Lower lobe of right lung (tissue), 2 donors: ENCODE measurements at regions not wholly inside any gene's neighbourhood (a gene's known extent, or its start where the extent isn't known, plus 50 kb on each side); places are given as distances from the start of the nearest gene placed in this dataset.
A peak's percentile ranks its signal among the peaks of the same experiment; 100 is the strongest.
"Not testable (repeated sequence)": the region's sequence is repeated elsewhere in the genome, so short reads cannot be mapped to it uniquely, and the experiment has no call there.

Experiments used
- ATAC-seq, 2 donors: fragments of 200-7000 bp; cut with Tn5 transposase; one replicate each; pipeline ENCODE4 v1.9.1; 2020 to 2022; ENCODE audit warnings: mild to moderate bottlenecking in 2 of 2, moderate library complexity in 2 of 2
- DNase-seq: peaks from one replicate; pipeline ENCODE4 v3.0.0-alpha.2; 2020
- H3K27ac ChIP-seq: fragments of 200-600 bp; one replicate; pipeline ENCODE4 v1.8.0; 2022
- H3K27me3 ChIP-seq: fragments of 200-600 bp; one replicate; pipeline ENCODE4 v1.8.0; 2022; ENCODE audit warnings: low read depth
- H3K36me3 ChIP-seq: fragments of 200-600 bp; one replicate; pipeline ENCODE4 v1.8.0; 2022; ENCODE audit warnings: mild to moderate bottlenecking
- H3K4me1 ChIP-seq: fragments of 200-600 bp; one replicate; pipeline ENCODE4 v1.8.0; 2022
- H3K4me3 ChIP-seq: fragments of 200-600 bp; one replicate; pipeline ENCODE4 v1.8.0; 2022; ENCODE audit warnings: mild to moderate bottlenecking
- H3K9me3 ChIP-seq: fragments of 200-600 bp; one replicate; pipeline ENCODE4 v1.8.0; 2022
- CTCF ChIP-seq: fragments of 200-600 bp; IDR thresholded peaks from one replicate; pipeline ENCODE4 v1.8.0; 2022; ENCODE audit warnings: antibody characterized with exemption, mild to moderate bottlenecking
- intact Hi-C: fragments of 100-400 bp; cut with DNase I; formaldehyde crosslinking; loops from one replicate; pipeline ENCODE4 v1.11.0; 2022
- donor health status: DM: no; HTN: yes; CAD: no; lungs with severe emphysema.

GRCh38 chr6:12624142-12624837 lies 92.3 kb upstream of the PHACTR1 start:
- TF ChIP-seq CTCF = no peak
- intact Hi-C loops = no loop called here
- Histone ChIP-seq H3K36me3 (no peaks in the 10 kb centered on the region), H3K9me3 (no peaks in the 10 kb centered on the region), H3K27ac (no peak overlapping the region), H3K4me3 (no peak overlapping the region), H3K4me1 (no peaks in the 10 kb centered on the region), H3K27me3 (no peaks in the 10 kb centered on the region)
- ATAC-seq (no peak), DNase-seq (no peak)

- Histone ChIP-seq H3K27ac (no peak overlapping the region), H3K36me3 (no peaks in the 10 kb centered on the region), H3K9me3 (no peaks in the 10 kb centered on the region), H3K4me3 (no peak overlapping the region), H3K27me3 (no peaks in the 10 kb centered on the region), H3K4me1 (no peaks in the 10 kb centered on the region)
- no peak for DNase-seq
- intact Hi-C loops = no loop called here
- ATAC-seq = no peak
- TF ChIP-seq CTCF = no peak
These were observed 89.5 kb upstream of the PHACTR1 start for GRCh38 chr6:12627053-12627452.

- H3K4me1 ChIP-seq = no peaks in the 10 kb centered on the region
- no peak for DNase-seq
- intact Hi-C loops = no loop called here
- H3K4me3 ChIP-seq = no peak overlapping the region
- H3K27me3 ChIP-seq = no peaks in the 10 kb centered on the region
- no peaks in the 10 kb centered on the region for H3K9me3 ChIP-seq
- H3K36me3 ChIP-seq = no peaks in the 10 kb centered on the region
- H3K27ac ChIP-seq = no peak overlapping the region
- no peak for TF ChIP-seq CTCF
- no peak for ATAC-seq
These were observed 88.2 kb upstream of the PHACTR1 start for GRCh38 chr6:12628327-12628726.

- H3K27me3 ChIP-seq, intact Hi-C loops, ATAC-seq: not testable (repeated sequence)
These were observed 82.8 kb upstream of the PHACTR1 start for GRCh38 chr6:12633746-12634145.

GRCh38 chr6:12635375-12635774 lies 81.2 kb upstream of the PHACTR1 start:
- Histone ChIP-seq H3K27ac (no peak overlapping the region), H3K36me3 (no peaks in the 10 kb centered on the region), H3K27me3 (no peaks in the 10 kb centered on the region), H3K4me1 (no peaks in the 10 kb centered on the region), H3K9me3 (no peaks in the 10 kb centered on the region), H3K4me3 (no peak overlapping the region)
- no peak for DNase-seq
- no peak for TF ChIP-seq CTCF
- intact Hi-C loops = no loop called here
- ATAC-seq = no peak

More at GRCh38 chr6:12633746-12634145, 82.8 kb upstream of the PHACTR1 start:
- not testable (repeated sequence) for H3K4me1 ChIP-seq, H3K9me3 ChIP-seq, H3K27ac ChIP-seq, H3K4me3 ChIP-seq, H3K36me3 ChIP-seq, DNase-seq

GRCh38 chr6:12635813-12636212 lies 80.8 kb upstream of the PHACTR1 start:
- Histone ChIP-seq H3K4me1 (no peaks in the 10 kb centered on the region), H3K27ac (no peak overlapping the region), H3K27me3 (no peaks in the 10 kb centered on the region), H3K4me3 (no peak overlapping the region), H3K36me3 (no peaks in the 10 kb centered on the region), H3K9me3 (no peaks in the 10 kb centered on the region)
- no peak for TF ChIP-seq CTCF
- ATAC-seq (peak in 1 of 2 donors; percentile 46), DNase-seq (no peak)
- intact Hi-C loops = no loop called here
